Activated T-cell treated with anti-CD3 and anti-CD28 coated beads for 48 hours (primary cell): ENCODE measurements at regions not wholly inside any gene's neighbourhood (a gene's known extent, or its start where the extent isn't known, plus 50 kb on each side); places are given as distances from the start of the nearest gene placed in this dataset.

Experiments
- DNase-seq: peaks from one replicate; pipeline ENCODE4 v3.0.0-alpha.2; 2020; ENCODE audit warnings: low read depth

DNA sequence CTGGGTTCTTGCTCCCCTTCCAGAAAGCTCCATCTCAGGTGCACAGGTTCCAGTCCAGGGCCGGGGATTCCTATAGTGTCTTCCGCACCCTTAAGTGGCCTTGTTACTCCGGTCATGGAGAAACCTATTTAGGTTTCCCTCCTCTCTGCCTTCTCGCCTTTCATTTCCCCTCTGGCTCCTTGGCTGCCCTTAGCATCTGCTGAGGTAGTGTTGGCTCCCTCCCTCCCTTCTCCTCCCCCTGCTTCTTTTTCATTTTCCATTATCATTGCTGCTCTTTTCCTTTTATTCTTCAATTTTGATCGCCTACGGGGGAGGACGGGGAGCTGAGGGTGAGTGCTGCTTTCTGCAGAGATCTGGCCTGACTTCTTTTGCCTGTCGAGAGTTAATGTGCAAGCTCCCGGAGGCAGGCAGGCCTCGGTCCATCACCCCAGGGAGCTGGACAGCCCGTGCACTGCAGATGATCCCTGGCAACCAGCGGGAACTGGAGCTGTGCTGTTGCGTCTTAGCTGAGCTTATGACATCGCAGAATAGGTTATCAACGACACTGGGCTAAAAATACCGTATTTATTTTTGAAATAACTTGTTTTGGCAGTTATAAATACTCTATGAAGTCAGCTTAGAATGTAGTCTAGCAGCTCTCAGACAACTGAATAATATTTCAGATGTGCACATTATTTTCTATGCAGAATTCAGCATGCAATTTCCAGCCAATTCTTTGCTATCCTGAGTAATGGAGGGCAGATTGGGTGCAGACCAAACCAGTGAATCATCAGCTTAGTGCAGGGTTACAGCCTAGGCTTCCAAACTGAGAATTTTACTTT is 141.9 kb downstream of the SLC4A3 start:
- no peak for DNase-seq

DNA sequence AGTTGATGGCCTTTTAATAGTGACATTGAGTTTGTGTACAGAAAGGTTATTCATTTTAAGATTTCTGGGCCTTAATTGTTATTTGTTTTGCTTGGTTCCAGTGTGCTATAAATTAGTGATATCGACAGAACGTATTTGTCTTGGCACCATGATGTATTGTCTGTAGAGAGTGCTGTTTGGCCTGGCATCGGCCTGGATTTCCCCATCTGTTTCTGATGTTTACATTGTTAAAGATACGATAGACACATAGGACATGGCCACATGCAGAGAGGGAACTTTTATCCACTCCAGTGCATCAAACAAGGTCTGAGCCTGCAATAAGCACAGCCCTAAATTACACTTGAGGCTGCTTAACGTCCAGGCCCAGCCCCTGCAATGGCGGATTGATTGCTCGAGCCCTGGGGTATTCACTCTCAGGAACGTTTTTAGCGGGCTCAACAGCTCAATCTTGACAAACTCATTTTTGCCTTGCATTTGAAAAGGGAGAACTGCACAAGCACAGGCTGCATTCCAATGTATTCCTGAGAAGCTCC is 144.7 kb downstream of the SLC4A3 start:
- no peak for DNase-seq

DNA sequence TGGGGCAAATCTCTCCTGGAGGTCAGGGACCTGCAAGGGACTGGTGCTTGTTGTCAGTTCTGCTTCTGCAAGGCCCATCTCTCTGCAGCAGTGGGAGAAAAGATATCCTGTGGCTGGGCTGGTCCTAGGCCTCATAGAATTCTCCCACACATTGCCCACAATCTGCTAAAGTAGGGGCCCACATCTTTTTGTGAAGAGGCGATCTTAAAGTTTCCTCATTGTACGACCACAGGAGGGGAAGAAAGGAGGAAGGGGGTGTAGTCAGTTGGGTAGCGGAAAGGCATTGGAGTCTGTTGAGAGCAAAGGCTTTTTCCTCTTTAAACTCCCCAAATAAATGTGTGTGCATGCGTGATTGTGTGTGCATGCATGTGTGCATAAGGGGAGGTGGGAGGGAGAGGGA is 145.3 kb downstream of the SLC4A3 start:
- no peak for DNase-seq

DNA sequence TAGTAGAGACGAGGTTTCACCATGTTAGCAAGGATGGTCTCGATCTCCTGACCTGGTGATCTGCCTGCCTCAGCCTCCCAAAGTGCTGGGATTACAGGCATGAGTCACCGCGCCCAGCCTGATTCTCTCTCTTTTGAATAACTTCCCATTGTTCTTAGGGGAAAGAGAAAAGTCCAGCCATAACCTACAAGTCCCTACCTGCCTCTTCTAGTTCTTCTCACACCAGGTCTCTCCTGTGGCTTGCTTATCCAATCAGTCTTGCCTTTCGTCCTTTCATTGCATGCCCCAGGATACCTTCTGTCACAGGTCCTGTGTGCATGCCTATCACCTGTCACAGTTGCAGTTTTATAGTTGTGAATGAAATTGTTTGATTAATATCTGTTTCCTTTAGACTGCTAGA is 148.1 kb downstream of the SLC4A3 start:
- DNase-seq = no peak

DNA sequence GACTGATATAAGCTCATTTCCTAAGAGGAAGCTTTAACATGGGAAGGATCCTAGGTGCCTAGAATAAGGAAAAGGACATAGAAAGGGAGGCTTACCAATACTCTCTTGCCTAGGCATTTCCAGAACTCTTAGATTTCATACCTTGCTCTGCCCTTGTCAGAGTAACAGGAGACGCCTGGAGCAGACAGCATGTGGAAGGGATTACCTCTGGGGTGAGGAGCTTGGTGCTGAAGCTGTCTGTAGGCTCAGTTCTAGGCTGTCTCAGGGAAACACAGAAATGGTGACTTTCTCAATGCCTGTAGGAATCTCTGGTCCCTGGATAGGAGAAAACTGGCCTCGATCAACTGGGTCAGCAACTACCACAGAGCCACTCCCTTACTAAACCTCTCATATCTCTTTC is 150.0 kb downstream of the SLC4A3 start:
- DNase-seq = no peak

DNA sequence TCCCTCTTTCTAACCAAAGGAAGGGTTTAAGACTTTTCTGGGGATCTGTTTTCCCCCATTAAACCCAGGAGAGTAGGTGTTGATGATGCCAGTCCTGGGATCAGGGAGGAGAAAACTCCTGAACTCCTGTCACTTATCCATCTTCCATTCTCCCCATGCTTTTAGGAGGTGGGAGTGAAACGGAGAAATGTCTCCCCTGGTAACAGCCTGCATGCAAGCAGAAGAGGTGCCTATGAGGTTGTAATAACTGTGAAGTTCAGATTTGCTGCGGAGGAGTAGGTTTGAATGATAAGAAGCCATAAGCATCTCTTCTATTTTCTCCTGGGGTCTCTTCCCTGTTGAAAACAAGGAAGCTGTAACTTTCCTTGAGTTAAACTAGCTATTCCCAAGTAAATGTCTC is 150.8 kb downstream of the SLC4A3 start:
- DNase-seq = no peak

DNA sequence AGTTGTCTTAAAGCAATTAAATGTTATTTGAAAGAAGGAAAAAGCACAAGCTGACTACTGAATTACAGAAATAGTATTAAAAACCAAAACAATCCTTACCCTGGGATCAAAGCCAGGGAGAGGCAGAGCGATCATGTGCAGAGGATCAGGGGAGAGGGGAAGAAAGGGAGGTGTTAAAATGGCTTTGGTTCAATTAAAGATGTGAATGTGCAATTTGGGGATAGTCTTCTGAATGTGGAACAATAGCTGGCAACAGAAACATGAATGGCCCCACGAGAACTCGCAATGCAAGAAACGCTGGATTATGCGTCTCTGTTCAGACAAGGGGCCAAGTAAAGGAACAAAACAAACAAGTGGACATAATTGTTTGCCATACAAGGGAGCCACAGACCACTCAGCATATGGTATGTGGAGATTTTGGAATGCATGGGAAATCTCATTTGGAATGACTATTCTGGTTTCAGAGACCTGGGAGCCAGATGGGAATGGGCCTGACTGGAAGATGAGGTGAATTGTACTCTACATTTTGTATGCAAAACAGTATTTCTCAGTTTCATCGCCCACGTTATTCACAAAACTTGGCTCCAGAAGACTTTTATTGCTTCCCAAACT is 155.4 kb downstream of the SLC4A3 start:
- DNase-seq = no peak

DNA sequence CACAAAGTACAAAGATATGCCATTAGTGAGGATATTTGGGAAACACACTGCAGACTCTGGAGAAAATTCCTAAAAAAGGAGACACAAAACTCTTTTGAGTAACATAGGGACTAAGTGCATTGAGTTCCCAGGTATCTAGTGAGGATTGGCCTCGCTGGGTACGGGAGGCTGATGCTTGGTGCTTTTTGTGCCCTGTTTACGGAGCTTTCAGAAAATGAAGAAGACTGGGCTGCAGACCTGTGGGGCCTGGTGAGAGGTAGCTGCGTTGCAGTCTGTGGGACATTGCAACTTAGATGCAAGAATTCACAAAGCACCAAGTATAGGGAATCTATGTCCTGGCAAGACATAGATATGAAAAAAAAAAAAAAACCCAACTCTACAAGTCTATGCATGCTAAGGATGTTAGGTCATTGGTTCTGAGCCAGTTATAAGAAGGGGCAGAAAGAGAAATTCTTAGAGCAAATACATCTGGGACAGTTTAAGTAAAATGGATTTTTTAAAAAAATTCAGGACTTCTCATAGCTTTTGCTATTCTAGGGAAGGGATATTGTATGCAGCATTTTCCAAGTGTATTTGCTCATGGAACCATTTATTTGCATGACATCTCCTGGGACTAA is 156.0 kb downstream of the SLC4A3 start:
- DNase-seq = no peak

DNA sequence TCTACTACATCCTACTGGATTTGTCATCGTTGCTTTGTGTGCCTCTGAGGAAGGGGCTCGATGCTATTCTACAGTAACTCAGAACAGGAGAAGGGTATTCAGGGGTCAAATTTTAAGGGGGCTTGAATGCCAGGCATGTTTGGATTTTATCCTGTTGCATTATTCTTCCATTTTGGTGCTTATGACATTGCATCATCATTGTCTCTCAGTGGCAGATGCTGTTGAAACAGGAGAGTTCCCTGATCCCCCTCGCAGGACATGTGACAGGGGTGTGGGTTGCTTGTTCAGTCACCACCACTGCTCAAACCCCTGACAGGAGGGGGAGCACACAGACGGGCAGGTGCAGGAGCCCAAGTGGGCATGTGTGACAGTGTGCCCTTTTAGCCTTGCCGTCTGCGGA is 156.7 kb downstream of the SLC4A3 start:
- DNase-seq = no peak

DNA sequence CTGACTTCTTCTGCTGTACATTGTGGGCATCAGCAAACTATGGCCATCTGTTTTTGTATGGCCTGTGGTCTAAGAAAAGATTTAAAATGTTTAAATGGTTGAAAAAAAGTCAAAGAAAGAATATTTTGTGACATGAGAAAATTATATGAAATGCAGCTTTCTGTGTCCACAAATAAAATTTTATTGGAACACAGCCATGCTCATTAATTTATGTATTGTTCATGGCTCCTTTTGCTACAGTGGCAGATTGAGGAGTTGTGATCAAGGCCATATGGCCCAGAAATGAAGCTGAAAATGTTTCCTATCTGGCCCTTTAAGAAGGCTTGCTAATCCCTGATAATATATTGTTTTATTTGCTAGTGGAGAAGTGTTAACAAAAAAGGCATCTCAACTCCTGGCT is 162.0 kb downstream of the SLC4A3 start:
- DNase-seq = no peak

DNA sequence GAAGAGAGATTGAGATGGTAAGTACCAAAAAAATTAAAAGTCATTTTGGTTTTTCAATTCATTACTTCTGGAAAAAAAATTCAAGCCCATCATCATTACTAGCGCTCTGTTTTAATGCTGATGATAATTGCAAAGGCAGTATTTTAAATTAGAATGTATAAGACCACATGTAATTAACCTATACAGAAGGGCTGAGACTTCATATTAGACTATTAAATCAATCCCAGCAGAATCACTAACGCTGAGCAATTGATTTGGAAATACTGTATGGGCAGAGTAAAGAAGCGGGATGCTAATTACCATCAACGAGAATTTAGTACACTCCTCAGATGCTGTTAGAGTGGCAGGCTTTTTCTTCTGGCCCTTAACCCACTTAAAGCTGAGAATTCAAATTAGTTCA is 165.0 kb downstream of the SLC4A3 start:
- no peak for DNase-seq

DNA sequence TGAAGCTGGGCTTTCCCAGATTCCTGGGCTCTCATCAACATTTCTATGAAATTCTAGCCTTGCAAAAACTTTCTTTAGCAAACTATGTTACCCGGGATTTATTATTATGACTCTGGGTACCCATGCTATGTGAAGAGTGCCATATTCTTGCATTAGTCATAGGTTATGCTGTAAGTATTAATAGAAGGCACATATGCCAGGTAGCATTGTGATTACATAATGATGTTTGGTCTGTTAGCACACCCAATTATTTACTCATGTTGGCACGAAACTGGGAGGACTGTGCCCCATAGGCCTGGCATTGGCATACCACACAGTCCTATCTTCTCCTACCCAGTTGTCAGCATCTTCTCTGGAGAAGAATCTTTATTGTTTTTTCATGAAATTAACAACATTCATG is 171.0 kb downstream of the SLC4A3 start:
- no peak for DNase-seq

DNA sequence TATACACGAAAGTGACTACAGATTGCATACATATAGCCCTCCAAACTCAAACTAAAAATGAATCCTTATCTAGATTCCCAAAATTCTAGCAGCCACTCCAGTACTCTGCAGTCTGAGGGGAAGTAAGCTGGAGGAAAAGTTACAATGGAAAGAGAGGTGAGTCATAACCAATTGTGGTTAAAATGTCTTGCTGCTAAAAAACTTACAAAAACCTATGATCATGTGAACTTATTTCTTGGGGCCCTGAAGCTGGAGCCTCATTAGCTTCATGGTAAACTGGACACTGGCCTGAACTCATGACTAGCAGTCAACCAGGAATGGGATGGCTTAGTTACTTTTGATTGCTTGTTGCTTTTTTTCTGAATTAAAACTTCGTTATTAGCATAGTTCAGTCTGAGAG is 175.9 kb downstream of the SLC4A3 start:
- DNase-seq = no peak

DNA sequence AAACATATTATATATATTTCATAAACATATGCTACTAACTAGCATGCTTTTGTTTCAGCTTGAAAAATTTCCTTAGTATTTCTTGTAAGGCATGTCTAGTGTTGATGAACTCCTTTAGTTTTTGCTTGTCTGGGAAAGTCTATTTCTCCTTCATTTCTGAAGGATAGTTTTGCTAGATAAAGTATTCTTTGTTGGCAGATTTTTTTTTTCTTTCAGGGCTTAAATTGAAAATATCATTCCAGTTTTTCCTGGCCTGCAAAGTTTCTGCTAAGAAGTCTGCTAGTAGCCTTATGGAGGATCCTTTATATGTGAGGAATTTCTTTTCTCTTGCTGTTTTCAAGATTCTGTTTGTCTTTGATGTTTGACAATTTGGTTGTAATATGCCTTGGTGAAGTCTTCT is 183.5 kb downstream of the SLC4A3 start:
- no peak for DNase-seq

DNA sequence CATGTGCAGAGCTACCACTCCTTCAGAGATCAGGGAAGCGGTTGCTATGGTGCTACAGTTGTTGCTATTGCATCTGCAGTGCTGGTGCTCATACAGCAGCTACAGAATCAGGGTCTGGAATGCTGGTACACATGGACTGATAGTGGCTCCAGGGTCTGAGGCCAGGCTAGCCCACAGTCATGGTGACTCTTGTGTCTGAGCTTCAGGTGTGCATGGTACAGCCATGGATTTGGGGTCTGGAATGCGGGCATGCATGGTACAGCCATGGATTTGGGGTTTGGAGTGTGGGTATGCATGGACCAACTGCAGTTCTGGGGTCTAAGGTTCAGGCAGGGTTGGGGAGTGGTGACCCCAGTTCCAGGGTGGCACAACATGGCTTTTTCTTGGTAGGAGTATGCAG is 185.2 kb downstream of the SLC4A3 start:
- no peak for DNase-seq

DNA sequence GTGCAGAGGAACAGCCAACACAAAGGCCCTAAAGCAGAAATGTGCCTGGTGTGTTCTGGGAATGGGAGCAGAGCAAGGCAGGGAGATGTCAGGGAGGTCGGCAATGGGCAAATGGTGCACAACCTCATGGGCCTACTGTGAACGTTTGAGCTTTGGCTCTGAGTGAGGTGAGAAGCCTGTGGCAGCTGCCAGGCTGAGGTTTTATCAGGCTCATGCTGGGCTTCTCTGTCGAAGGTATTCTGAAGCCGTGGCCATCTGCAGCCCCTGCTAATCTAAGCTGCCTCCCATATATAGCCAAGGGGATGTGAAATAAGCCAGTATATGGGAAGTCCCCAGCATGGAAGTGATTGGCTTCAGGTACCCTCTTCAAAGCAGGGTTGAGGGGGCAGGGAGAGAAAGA is 193.3 kb downstream of the SLC4A3 start:
- no peak for DNase-seq

DNA sequence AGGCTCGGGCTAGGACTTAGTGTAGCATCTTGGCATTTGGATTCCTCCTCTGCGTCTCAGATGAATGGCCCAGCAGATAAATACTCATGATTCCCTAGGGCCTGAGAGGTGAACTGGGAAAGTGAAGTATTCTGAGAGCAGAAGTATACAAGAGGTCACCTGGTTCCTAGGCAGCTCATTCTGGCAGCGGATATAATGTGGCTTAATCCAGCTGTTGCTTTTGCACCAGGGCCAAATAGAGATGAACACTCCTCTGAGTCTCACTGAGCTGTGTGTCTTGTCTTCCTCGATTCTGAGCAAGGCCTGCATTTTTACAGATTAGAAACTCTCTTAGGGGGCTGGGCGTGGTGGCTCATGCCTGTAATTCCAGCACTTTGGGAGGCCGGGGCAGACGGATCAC is 196.1 kb downstream of the SLC4A3 start:
- no peak for DNase-seq

DNA sequence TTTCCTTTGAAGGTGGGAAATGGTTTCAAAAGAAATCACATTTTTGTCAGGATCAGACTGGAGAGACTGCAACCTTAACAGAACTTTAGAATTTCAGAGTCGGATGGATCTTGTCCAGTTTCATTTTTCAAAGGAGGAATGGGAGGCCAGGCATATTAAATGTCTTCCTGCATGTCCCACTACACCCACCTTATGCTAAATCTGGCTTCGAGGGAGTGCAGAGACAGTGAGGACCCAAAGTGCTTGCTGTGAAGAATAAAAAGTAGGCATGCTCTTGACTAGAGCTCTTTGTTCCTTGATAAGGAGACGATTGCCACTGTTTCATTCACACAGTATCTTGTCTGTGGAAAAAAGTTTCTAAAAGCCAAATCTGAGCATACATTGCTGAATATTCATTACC is 197.6 kb downstream of the SLC4A3 start:
- DNase-seq = no peak

DNA sequence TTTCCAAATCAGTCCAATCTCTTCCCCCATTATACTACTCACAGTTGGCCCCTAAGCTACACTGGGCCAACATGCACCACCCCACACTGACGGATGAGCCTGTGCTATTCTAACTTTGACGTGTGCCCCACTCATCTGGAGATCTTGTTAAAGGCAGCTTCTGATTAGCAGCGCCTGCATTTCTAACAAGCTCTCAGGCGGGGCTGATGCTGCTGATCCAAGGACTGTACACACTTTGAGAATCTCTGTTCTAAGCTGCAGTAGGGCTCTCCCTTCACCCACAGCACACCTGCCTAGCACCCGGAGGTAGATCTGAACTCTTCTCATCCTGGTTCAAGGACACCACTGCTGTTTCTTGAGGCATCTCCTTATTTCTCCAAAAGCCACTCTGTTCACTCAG is 200.7 kb downstream of the SLC4A3 start:
- no peak for DNase-seq

DNA sequence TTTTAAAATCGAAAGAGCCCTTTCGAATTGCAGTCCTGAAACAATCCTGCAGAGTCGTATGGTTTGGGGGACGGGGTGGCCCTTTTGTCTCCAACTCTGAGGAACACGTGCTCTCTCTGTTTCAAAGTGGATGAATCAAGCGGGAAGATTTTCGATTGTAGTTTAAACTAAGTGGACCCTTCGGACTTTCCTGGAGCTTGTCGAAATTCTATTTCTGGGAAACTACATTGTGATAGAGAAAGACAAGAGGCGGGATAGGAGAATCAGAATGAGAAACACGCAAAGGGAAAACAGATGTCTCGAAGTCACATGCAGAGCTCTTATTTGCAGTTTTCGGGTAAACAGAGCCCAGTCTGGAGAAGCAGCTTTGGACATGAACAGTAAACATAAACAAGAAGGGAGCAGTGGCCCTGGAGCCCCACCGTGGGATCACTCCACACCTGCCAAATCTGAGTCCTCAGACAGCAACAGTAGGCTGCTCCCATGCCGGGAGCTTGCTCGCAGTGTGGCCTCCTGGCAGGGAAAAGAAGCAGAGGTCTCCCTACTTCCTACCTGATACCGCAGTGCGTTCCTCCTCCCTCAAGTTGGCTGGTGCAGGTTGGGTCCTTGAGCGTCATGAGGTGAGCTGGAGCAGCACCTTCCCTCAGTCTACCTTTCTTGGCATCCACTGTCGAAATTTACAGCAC is 202.4 kb downstream of the SLC4A3 start:
- DNase-seq = no peak

DNA sequence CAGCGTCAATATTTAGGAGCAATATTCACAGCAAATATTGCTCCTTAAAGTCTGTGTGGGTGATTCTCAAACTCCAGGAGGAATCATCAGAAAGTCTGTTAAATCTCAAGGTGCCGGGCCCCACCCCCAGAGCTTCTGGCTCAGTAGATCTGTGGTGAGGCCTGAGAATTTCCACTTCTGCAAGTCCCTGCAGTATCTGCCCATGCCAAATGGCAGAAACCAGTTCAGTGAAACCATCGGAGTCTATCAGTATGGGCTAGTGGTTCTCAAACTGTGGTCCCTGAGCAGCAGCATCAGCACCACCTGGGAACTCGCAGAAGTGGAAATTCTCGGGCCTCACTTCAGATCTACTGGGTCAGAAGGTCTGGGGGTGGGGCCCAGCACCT is 202.9 kb downstream of the SLC4A3 start:
- no peak for DNase-seq

DNA sequence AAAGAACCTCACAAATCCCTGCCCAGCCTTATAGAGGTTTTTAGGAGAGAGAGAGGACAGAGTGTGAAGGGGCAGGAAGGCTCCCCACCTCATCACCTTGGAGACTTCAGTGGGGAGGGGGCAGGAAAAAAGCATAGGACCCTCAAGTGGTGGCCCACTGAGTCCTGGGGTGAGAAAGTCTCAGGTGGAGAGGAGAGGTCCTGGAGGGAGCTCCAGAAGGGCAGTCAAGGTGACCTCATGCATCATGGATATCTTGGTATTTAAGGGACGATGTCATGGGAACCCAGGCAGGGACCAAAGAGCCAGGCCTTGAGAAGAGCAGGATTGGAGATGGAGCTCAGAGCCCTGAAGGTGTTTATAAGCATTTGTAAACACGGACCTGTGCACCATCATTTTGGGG is 204.5 kb downstream of the SLC4A3 start:
- no peak for DNase-seq

DNA sequence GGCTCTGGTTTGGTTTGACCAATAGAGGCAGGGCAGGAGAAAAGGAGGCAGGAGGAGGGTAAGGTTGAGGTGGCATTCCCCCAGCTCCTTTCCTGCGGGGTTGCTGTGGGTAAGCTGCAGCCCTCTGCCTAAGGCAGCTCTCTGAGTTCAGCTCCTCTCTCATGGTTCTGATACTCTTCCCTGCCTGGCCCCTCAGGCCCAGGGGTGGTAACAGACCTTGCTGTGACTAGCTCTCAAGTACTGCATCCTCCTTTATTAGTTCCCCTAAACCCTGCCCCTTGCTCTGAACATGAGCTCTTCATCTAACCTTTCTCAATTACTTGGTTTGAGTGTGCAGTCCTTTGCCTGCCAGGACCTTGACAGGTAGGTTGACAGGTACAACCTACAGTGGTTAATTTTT is 205.5 kb downstream of the SLC4A3 start:
- no peak for DNase-seq
